HG03280 (cell line): ENCODE measurements at regions not wholly inside any gene's neighbourhood (a gene's known extent, or its start where the extent isn't known, plus 50 kb on each side); places are given as distances from the start of the nearest gene placed in this dataset.

Experiments used
- ATAC-seq: cut with Tn5 transposase; IDR thresholded peaks from one replicate; pipeline ENCODE4 v1.9.1; 2021; ENCODE audit warnings: mild to moderate bottlenecking, moderate library complexity; ENCODE audit not compliant: unreplicated experiment

DNA sequence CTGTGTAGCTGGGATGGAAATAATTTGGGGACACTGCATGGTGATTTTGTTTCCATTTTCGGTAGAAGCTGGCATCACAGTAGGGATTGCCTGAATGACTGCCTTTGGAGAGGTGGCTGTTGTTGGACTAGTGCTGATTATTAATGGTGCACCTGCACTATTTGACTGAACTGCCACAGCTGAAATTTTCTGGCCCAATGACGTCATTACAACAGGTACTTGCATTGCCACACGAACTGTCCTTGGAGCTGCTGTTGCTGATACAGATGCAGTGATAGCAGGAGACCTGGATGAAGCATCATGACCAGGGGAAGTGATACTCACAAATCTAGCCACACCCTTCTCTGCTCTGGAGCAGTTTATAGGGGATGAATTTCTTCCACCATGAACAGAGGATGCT, 95.6 kb upstream of the FOXC1 start:
- ATAC-seq, result no peak

DNA sequence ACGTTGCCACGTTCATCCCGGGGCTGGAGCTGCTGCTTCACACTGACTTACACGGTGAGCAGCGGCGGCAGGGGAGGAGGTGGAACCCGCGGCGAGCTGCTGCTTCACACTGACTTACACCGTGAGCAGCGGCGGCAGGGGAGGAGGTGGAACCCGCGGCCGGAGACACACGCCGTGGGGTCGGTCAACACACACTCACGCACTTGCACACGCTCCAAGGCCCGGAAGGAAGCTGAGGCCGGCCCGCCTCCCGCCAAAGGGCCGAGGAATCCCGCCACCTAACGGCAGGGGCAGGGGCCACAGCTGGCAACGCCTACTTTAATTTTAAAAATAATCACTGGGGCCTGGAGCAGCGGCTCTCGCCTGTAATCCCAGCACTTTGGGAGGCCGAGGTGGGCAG, 94.4 kb upstream of the FOXC1 start:
- no peak for ATAC-seq

DNA sequence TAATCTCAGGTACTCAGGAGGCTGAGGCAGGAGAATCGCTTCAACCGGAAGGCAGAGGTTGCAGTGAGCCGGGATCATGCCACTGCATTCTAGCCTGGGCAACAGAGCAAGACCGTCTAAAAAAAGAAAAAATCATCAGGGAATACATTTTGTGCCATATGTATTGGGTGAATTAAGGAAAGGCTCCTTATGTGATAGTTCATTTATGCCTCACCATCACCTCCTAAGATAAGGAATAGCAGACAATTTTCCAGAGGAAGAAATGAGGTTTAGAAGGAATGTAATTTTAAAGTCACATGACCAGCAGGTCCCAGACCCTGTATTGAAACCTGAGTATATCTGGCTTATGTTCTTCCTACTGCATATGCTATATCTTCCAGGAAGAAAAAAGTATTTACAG, 93.9 kb upstream of the FOXC1 start:
- ATAC-seq, result no peak

DNA sequence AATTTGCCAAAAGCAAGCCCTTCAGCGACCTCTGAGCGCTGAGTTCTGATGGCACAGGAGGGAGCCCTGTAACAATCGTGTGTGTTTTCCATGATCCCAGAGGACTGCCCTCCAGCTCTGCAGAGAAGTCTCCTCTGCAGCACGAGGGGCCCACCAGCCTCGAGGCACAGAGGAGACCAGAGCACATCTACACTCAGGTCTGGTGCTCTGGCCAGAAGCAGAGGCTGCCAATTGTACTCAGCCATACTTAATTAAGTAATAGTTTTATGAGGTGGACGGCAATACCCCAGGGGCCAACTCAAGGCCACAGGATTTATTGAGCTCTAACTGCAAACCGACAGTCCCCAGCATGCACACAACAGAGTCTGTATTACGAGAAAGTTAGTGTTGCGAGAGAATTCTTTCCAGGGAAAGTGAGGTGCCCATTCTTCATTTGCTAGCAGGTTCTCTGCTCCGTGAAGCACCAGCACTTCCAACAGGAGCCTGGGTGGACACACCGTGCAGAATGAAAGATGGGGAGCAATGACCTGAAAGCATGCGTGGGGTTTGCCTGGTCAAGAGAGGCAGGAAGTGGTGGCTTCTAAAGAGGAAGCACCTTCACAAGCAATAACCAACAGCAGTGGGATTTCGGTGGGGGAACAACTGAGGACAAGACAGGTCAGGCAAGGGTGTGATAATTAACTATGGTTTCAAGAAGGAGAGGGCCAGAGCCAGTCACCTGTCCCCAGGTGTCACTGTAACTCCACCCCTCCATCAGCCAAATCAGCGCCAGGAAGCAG, 92.8 kb upstream of the FOXC1 start:
- no peak for ATAC-seq

DNA sequence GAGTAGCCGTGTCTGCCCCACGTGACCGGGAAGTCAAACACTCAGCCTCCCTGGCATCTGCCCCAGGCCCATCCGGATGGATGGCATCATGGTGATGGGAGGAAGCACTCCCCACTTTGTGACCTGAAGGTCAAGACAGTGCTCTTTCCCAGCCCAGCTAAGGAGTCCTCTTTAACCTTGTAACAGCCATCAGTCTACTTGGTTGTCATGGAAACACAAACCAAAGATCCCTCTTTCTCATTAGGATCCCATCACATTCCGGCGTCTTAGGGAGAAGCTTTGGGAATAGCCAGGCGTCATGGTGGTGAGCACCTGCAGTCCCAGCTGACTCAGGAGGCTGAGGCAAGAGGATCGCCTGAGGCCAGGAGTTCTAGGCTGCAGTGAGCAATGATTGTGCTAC, 90.9 kb upstream of the FOXC1 start:
- no peak for ATAC-seq

DNA sequence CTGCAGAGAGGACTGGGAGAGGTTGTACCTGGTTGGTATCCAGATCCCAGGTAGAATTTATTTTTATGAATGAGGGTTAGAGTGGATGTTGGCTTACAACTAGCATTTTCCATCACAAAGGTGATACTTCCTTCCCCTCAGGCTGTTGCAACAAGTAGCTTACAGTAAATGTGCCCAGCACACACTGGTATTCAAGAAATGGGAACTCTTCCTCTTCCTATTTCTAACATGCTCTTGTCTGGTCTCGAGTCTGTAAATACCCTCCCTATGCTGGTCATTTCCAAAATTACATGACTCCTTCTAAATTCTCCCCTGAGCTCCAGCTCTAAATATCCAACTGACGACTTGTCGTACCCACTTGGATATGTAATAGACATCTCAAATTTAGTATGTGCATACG, 90.1 kb upstream of the FOXC1 start:
- ATAC-seq, result no peak

DNA sequence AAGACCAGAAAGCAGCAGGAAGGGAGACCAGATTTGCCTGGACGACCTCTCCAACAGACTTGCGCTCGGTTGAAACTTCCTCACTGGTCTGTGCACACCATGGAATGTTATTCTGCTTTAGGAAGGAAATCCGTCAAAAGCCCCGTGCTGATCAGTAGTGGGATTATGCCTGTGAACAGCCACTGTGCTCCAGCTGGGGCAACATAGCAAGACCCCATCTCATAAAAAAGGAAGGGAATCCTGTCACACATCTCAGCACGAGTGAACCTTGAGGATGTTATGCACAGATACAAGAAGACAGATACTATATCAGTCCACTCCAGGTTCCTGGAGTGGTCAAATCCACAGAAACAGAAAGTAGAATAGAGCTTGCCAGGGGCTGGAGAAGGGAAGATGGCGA, 86.9 kb upstream of the FOXC1 start:
- ATAC-seq, result no peak

DNA sequence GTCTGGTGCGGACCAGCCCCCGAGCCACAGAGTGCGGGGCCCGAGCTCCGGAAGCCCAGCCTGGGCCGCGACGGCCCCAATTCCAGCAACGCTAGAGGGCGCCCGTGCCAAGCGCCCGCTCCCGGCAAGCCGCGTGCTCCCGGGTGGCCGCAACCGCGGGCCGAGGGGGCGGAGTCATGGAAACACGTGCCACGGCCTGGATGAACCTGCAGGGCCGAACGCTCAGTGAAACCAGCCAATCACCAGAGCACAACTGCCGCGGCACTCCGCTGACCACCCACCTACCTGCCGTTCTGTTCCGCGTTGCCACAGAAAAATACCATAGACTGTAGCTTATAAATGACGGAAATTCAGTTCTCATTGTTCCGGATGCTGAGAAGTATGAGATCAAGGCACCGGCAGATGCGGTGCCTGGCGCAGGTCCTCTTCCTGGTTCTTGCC, 85.7 kb upstream of the FOXC1 start:
- no peak for ATAC-seq

DNA sequence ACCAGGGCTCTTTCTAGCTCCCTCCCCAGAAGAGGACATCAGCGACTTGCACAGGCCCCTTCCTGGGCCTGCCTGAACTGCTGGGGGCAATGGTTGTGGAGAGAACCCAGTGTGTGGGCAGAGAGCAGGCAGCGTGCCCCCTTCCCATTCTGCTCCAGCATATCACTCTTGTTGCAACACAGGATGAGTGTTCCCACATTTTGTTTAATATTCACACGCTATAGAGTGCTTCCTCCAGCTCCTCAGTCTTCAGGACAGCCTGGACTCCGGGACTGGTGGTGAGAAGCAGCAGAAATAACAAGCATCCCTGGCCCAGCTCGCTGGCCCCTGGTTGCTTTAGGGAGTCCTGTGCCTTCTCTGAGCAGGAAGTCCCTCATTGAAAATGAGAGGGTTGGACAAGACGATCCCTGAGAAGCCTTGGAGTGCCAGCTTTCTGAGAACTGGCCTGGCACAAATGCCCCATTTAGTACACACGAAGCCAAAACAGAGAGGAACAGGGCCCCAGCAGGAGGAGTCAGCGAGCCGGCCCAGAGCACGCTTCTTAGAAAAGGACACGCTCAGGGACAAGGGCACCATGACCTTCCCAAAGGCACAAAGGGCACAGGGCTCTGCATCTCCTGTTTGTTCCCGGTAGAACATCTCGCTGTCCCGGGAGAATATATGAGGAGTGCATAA, 84.2 kb upstream of the FOXC1 start:
- ATAC-seq, result no peak

DNA sequence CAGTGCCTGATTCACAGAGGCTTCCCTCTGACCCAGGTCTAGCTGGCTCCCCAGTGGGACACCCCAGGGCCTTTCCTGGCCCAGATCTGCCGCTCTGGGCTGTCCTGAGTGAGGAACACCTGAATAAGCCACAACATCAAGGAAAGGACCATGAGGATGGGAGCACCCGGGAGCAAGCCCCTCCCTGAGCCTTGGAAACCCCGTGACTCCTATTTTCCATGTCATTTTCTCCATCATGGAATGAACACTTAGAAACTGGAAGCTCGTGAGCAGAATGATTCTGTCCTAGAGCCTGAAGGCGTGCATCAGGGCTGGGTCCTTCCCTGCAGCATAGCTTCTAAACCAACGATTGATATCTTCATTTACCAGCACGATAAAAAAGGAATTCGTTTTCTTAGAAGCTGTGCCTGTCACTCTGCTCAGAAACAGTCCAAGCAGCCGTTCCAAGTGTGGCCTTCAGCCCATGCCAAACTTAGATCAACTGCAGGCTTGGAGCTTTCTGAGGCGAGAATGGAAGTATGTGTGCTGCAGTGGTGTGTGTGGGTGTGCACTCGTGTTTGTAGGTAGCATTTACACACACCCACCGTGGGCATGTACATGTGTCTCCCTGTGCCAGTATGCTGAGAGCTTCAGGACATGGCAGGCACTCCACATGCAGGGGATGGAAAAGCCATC, 83.2 kb upstream of the FOXC1 start:
- no peak for ATAC-seq

DNA sequence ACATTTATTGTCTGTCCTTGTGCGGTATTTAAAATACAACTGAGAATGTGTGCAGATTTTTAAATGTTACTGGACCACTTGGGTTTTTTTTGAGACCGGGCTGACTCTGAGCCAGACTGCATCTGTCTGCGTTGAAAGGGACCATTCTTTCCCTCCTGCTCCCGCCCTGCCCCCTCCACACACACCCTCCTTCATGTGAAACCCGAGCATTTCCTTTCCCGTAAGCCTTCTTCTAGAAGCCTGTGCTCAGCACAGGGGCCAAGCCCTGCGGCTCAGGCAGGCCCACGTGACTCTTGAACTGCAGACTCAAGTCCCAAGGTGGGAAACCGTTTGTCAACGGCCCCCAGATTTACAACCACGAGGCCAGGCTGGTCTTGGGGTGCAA, 82.7 kb upstream of the FOXC1 start:
- no peak for ATAC-seq

DNA sequence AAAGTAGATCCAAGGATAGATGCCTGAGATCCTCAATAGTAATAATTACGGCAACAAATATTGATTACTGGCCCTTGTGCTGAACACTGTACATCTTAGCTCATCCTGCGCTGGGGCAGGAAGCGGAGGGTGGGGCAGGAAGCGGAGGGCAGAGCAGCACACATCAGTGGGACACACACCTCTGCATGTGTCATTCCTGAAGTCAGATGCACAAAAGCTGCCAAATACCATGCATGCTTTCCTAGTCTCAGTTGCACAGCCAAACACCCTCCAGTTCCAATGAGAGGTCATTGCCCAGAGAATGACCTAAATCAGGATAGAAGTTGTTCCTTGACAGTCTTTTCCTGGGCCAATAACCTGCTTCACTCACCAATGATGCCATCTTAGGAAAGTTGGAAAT, 74.4 kb upstream of the FOXC1 start:
- ATAC-seq, result no peak

DNA sequence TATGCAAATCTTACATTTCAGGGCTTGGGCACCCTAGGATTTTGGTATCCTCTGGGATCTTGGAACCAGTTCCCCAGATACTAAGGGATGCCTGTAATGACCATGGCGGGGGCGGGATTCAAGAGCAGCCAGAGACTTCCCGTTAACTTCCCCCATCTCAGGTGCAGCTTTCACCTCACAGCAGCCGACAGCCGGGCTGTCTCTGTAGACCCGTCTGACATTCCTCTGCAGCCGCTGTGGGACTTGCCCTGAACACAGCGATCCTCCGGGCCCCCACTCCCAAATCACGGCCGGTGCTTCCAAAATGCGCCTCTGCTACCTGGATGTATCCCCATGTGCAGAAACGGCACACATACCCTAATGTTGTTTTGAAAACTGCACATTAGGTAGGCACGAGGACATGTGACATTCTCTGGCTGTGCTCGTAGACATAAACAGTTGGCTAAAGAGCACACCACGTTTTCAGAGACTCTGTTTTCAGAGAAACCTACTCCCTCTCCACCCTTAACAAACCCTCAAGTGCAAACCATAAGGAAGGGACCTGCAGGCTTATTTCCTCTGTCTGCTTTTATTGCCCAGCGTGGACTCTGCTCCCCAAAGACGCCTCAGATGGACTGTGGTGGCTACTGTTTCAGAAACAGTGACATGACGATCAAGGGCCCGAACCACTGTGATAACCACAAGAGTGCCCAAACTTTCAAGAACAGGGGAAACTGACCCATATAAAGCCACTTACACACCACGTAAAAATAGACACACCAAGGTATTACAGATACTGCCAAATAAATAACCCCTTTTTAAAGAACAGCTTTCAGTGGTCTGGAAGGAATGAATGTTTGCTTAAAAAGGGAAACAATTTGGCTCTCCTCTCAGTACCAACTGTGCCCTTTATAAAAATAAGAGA, 72.9 kb upstream of the FOXC1 start:
- ATAC-seq, result no peak

DNA sequence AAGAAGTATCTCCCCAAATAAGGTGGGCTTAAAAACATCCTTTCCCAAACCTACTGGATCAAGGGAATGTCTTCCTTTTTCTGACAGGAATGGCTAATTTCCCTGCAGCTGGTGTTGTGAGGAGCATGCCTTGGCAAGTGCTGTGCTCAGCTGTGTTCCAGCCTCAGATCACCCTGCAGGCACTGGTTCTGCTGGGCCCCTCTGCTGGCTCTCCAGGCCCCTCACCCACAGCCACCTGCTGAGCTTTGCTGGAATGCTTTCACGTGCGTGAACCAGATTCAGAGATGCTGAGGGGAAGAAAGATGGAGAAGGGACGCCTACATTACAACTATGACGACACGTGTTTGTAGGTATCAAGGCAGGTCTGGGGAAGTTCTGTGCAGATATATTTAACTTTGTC, 71.3 kb upstream of the FOXC1 start:
- ATAC-seq, result no peak

DNA sequence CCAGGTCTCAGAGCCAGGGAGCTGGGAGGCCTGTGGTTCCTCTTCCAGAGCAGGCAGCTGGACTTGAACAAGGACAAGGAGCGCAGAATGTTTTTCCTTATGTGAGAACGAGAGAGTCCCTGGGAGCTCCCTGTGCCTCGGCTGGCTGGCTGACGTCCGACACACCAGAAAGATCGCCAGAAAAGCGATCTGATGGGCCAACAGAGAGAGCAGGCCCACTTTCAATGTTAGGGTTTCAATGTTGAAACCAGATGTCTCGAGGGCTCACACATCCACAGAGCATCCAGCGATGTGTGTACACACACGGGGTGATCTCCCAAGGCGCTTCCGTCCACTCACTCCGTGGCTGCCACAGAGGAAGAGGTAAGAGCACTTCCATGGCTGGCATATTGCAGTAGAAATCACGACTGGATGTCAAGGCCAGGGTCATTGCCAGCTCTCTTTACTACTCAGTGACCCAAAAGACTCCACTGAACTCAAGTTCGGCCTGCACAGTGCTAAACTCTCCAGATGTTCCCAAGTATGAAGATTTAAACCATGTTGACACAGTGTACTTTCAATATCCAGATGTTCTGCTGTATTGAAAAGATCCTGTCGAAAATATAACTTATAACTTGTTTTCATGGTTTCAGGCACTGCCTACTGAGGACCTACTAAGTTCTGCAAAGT, 70.8 kb upstream of the FOXC1 start:
- ATAC-seq, result no peak

DNA sequence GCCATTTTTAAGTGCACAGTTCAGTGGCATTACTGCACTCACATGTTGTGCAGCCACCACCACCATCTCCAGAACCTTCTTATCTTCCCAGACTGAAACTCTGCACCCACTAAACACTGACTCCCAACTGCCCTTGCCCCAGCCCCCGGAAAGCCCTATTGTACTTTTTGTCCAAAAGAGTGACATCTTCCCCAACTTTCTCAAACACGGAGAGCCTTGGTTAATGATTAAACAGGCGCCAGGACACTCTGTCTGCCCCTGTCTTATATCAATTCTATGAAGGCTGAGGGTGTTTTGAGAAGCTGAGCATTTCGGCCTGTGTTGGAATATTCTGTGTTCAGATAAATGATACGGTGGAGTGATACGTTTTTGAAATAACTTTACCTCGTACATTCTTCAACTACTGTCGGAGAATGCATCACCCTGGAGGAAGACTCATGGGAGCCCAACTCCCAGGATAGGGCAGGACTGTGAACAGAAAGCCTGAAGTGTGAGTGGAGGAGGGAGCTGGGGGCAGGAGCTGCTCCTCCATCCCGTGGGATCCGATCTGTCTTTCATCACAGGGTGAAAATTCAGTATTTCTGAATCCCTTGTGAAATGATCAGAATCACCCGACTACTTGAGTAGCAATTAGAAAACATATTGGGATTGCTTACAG, 68.7 kb upstream of the FOXC1 start:
- no peak for ATAC-seq

DNA sequence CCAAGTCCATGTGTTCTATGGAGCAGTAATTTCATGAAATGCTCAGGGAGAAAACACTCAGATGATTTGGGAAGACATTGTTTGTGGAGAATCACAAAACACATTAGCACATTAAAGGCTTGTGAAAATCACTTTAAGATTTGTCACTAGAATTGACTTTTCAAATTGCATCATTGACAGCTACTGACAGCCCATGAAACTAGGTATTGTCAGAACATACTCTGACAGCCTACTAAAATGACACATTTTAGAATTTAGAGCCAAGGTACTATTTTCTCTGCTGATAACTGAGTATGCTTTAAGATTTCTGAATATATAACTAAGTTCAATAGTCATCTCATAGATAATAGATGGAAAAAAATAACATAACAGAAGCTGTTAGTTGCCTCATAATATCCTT, 67.4 kb upstream of the FOXC1 start:
- no peak for ATAC-seq

DNA sequence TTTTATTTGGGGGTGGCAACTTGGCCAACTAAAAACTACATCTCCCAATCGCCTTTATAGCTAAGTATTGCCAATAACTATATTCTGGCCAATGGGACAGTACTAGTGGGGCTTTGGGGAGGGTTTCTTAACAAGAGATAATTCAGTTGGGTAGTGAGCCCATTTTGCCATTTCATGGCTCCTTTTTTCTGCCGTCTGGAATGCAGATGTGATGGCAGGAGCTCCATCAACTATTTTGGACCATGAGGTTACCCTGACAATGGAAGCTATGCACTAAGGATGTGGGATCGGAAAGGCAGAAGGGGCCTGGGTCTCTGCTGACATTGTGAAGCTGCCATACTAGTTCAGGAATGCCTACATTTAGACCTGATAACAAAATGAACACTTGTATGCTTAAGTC, 67.0 kb upstream of the FOXC1 start:
- no peak for ATAC-seq

DNA sequence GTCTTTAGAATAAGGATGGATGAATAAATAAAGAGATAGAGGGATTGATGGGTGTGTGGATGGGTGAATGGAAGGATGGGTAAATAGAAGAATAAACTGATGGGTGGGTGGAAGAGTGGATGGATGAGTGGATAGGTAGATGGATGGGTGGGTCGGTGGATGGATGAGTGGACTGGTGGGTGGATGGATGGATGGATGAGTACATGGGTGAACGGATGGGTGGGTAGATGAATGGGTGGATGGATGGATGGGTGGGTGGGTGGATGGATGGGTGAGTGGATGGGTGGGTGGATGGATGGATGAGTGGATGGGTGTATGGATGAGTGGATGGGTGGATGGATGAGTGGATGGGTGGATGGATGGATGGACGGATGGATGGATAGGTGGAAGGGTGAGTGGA, 65.7 kb upstream of the FOXC1 start:
- ATAC-seq, result no peak

DNA sequence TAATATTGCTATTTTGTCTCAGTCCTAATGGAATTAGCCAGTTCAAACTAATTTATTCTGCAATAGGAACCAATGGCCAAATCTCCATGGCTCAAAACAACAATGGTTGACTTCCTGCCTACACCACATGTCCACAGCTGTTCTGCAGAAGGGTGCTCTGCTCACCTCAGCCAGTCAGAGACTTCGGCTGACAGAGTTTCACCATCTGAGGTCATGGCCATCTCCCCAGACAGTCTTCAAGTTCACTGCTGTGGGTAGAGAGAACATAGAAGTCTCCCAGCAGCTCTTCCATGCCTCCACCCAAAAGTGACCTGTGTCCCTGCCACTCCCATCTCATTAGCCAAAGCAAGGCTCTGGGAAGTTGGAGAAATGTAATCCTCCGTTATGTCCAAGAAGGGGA, 65.1 kb upstream of the FOXC1 start:
- no peak for ATAC-seq
